Activated CD8-positive, alpha-beta memory T cell treated with anti-CD3 and anti-CD28 coated beads, Interleukin-2, amount 50 U/mL, for 24 hours (primary cell): ENCODE measurements at regions not wholly inside any gene's neighbourhood (a gene's known extent, or its start where the extent isn't known, plus 50 kb on each side); places are given as distances from the start of the nearest gene placed in this dataset.
"Not testable (repeated sequence)": the region's sequence is repeated elsewhere in the genome, so short reads cannot be mapped to it uniquely, and the experiment has no call there.

ENCODE experiments used
- DNase-seq: peaks from one replicate; pipeline ENCODE4 v3.0.0-alpha.2; 2020; ENCODE audit errors: extremely low read depth

DNA sequence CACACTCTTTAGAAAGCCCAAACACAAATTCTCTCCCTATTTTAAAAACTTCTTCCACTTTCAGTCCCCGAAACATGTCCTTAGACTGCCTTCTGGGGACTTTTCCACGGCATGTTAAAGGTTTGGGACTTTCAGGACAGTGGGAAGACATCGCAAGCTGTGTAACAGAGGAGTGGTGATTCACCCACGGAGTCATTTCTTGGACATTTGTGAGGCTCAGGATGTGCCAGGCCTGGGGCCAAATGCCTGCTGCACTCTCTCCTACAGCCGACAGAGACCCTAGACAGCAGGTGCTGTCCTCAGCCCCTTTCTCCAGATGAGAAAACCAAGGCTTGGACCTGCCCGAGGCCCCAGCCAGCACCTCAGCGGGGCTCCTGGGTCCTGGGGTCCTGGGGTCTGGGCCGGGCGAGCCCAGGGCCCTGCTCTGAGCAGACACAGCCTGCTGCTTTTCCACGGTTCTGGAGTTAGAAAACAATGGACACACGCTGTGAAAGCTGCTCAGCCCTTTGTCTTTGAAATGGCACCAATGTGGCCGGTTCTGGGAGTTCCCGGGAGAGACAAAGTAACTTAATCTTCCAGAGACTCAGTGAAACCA, 370.2 kb upstream of the SFSWAP start:
- DNase-seq: no peak

- DNase-seq: not testable (repeated sequence)
These were observed 369.3 kb upstream of the SFSWAP start for GRCh38 chr12:131341608-131342007.

DNA sequence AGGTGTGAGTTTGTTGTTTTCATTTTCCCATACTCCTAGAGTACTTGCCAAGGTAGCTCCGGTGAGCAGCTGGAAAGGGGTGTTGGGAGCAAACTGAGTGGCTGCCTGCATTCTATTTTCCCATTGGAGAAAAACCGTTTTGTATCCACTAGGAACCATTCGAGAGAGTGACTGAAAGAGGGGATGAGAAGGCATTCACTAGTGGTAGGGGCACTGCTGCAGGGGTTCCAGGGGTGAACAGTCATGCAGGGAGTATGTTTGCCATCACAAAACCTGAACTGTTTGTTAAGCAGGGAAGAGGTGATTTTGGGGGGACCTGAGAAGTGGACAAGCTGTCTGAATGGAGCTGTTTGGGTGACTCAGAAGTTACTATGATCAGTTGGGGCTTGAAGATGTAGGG, 367.5 kb upstream of the SFSWAP start:
- not testable (repeated sequence) for DNase-seq

GRCh38 chr12:131344715-131345520, 366.0 kb upstream of the SFSWAP start:
- DNase-seq: not testable (repeated sequence)

- DNase-seq: no peak
These were observed 365.1 kb upstream of the SFSWAP start for GRCh38 chr12:131345521-131346436.

- DNase-seq: no peak
These were observed 364.1 kb upstream of the SFSWAP start for GRCh38 chr12:131346555-131347344.

- DNase-seq: no peak
These were observed 363.6 kb upstream of the SFSWAP start for GRCh38 chr12:131347345-131347714.

GRCh38 chr12:131347732-131348131, 363.2 kb upstream of the SFSWAP start:
- no peak for DNase-seq

GRCh38 chr12:131348231-131348630, 362.7 kb upstream of the SFSWAP start:
- no peak for DNase-seq

- no peak for DNase-seq
These were observed 362.2 kb upstream of the SFSWAP start for GRCh38 chr12:131348646-131349045.

DNA sequence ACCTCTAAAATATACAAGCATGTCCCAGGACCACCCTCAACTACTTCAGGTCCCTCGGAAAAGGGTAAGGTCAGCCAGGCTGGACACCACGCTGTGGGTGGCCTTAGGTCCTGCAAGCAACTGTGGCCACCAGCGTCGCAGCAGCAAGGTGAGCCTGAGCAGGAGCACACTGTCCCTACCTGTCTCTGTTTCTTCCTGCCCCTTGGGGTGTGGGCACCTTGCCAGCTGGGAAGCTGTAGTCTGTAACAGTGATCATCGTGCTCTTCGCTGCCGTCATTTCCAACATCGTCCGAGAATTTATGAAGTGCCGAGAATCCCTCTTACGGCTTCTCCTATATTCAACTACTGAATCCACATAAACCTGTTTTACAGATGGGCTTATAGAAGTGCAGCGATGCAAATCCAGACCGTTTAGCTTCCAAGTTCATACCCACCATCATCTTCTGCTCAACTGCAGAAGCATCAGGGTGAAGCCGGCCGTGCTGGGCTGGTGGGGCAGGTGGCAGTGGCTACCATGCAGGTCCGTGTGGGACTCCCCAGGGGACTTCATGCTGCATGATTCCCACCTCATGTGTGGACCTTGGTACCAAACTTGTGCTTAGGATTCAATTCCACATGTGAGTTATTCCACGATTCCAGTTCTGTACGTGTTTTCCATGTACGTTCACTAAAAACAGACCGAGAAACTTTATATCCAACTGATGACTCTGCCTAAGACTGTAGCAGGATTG, 361.3 kb upstream of the SFSWAP start:
- no peak for DNase-seq

GRCh38 chr12:131350943-131351318, 360.0 kb upstream of the SFSWAP start:
- DNase-seq: no peak

GRCh38 chr12:131351319-131352028, 359.4 kb upstream of the SFSWAP start:
- no peak for DNase-seq

- DNase-seq: no peak
These were observed 358.5 kb upstream of the SFSWAP start for GRCh38 chr12:131352296-131352900.

- DNase-seq: no peak
These were observed 357.5 kb upstream of the SFSWAP start for GRCh38 chr12:131353376-131353775.

- DNase-seq: no peak
These were observed 357.1 kb upstream of the SFSWAP start for GRCh38 chr12:131353826-131354225.

DNA sequence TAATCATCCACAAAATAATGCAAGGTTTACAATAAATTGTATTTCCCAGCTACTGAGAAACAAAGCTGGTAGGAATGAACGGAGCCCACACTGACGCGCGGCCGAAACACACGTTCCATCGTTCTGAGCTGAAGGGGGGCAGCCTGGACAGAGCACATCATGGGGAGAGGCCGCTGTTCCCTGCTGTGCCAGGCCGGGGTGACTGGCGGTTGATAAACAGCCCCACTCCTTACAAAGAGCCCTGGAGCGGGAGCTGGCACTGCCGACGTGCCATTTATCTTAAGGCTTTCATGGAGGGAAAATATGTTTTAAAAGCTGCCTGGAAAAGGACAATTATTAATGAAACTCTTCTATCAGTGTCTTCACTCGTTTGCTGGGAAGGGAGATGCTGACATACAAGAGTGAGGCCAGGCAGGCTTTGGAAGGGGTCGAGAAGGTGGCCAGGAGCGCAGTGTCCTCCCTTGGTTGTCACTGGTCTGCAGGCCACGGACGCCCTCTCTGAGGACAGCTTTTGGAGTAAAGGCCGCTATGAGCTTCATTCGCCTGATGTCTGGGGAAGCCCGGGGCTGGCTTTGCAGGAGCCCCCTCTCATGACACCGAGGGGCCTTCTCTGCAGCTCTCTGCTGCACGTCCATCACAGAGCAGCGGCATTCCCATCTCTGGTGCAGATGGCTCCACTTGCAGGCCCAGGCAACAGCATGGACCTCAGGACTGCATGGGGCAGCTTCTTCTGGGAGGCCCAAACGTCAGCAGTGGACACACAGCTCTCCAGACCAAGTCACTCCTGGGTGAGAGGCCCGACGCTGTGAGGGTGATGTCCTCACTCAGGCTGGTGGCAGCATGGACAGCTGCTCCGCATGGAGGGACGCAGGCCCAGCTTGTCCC, 355.3 kb upstream of the SFSWAP start:
- no peak for DNase-seq

GRCh38 chr12:131356485-131357184, 354.3 kb upstream of the SFSWAP start:
- DNase-seq: no peak
